Prostate gland (tissue), 2 donors: ENCODE measurements at regions not wholly inside any gene's neighbourhood (a gene's known extent, or its start where the extent isn't known, plus 50 kb on each side); places are given as distances from the start of the nearest gene placed in this dataset.

Experiments used
- POLR2A ChIP-seq: fragments of 450-650 bp; IDR thresholded peaks from one replicate; pipeline ENCODE4 v1.6.1; 2016; ENCODE audit warnings: antibody characterized with exemption, mild to moderate bottlenecking
- TF ChIP-seq, protein P1 (sequence below), 4 experiments: fragments of 200-600 bp in 2 of 4; fragments of 450-650 bp in 2 of 4; sonication (generic) in 2 of 4; IDR thresholded peaks; 1 replicate in 3 of 4; 2 replicates in 1 of 4; pipeline ENCODE4 v1.5.1; 2016 to 2019; ENCODE audit warnings: antibody characterized with exemption in 4 of 4, mild to moderate bottlenecking in 2 of 4, moderate library complexity in 2 of 4

DNA sequence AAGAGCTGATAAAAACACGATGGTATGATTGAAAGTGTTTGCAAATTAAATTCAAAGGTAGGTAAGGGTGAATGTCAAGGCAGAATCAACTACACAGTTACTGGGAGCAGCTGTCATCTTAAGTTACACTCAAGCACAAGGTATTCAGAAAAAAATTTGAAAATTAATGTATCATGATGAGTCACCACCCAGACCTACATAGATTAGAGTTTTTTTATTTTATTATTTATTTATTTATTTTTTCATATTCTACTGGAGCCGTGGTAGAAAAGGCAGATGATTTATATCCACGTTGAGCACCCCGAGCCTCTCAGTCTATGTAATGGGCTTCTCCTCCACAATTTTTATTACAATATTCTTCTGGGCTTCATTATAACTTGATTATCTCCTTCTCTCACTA, 728.9 kb upstream of the ARGLU1 start:
- TF ChIP-seq, protein P1, sequence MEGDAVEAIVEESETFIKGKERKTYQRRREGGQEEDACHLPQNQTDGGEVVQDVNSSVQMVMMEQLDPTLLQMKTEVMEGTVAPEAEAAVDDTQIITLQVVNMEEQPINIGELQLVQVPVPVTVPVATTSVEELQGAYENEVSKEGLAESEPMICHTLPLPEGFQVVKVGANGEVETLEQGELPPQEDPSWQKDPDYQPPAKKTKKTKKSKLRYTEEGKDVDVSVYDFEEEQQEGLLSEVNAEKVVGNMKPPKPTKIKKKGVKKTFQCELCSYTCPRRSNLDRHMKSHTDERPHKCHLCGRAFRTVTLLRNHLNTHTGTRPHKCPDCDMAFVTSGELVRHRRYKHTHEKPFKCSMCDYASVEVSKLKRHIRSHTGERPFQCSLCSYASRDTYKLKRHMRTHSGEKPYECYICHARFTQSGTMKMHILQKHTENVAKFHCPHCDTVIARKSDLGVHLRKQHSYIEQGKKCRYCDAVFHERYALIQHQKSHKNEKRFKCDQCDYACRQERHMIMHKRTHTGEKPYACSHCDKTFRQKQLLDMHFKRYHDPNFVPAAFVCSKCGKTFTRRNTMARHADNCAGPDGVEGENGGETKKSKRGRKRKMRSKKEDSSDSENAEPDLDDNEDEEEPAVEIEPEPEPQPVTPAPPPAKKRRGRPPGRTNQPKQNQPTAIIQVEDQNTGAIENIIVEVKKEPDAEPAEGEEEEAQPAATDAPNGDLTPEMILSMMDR (IDR thresholded peaks at IDR 0.05), result no peak
- TF ChIP-seq POLR2A, result no peak
